Spleen (tissue), 11 donors: ENCODE measurements at regions not wholly inside any gene's neighbourhood (a gene's known extent, or its start where the extent isn't known, plus 50 kb on each side); places are given as distances from the start of the nearest gene placed in this dataset.

Experiments
- DNase-seq: peaks from one replicate; pipeline ENCODE4 v3.0.0-alpha.2; 2020
- H3K27ac ChIP-seq, 8 donors: fragments of 200-600 bp; sonication (generic) in 7 of 8; 1 replicate in 4 of 8; 2 replicates in 4 of 8; pipeline versions ENCODE4 v1.5.0 to v1.8.0; 2016 to 2021; ENCODE audit warnings: inconsistent platforms in 4 of 8, mild to moderate bottlenecking in 4 of 8, moderate library complexity in 1 of 8
- H3K27me3 ChIP-seq, 7 donors: fragments of 200-600 bp; sonication (generic) in 6 of 7; replicated peaks in 1 of 7; 1 replicate in 4 of 7; 2 replicates in 3 of 7; pipeline versions ENCODE4 v1.5.0 to v1.8.0; 2016 to 2021; ENCODE audit warnings: inconsistent platforms in 3 of 7, mild to moderate bottlenecking in 1 of 7
- H3K36me3 ChIP-seq, 6 donors: fragments of 200-600 bp; sonication (generic) in 5 of 6; 1 replicate in 4 of 6; 2 replicates in 2 of 6; pipeline versions ENCODE4 v1.5.0 to v1.8.0; 2016 to 2021; ENCODE audit warnings: inconsistent platforms in 2 of 6
- H3K4me1 ChIP-seq, 6 donors: fragments of 200-600 bp; sonication (generic) in 5 of 6; 1 replicate in 3 of 6; 2 replicates in 3 of 6; pipeline versions ENCODE4 v1.5.0 to v1.8.0; 2016 to 2021; ENCODE audit warnings: inconsistent platforms in 3 of 6
- H3K4me3 ChIP-seq, 8 donors: fragments of 200-600 bp; sonication (generic) in 7 of 8; 1 replicate in 4 of 8; 2 replicates in 4 of 8; pipeline versions ENCODE4 v1.5.0 to v1.8.0; 2016 to 2021; ENCODE audit warnings: inconsistent platforms in 4 of 8, mild to moderate bottlenecking in 4 of 8, moderate library complexity in 2 of 8
- H3K9me3 ChIP-seq, 8 donors: fragments of 200-600 bp; sonication (generic) in 7 of 8; 1 replicate in 4 of 8; 2 replicates in 4 of 8; pipeline versions ENCODE4 v1.5.0 to v1.8.0; 2016 to 2021; ENCODE audit warnings: inconsistent platforms in 4 of 8
- CTCF ChIP-seq, 11 experiments: fragments of 200-600 bp in 7 of 11; fragments of 450-650 bp in 4 of 11; sonication (generic) in 4 of 11; IDR thresholded peaks in 8 of 11; conservative IDR thresholded peaks in 3 of 11; 1 replicate in 7 of 11; 2 replicates in 4 of 11; pipeline versions ENCODE4 v1.4.0 to v1.8.0; 2016 to 2021; ENCODE audit warnings: antibody characterized with exemption in 11 of 11, inconsistent platforms in 4 of 11, mild to moderate bottlenecking in 1 of 11
- POLR2A ChIP-seq, 3 donors: fragments of 450-650 bp; IDR thresholded peaks; one replicate each; pipeline ENCODE4 v1.5.1; 2017; ENCODE audit warnings: antibody characterized with exemption in 3 of 3, mild to moderate bottlenecking in 1 of 3
- POLR2AphosphoS5 ChIP-seq, 3 donors: sonication (generic); formaldehyde crosslinking; IDR thresholded peaks; one replicate each; pipeline ENCODE4 v1.5.1; 2017; ENCODE audit warnings: antibody characterized with exemption in 3 of 3
- WGBS, 5 donors: extraction: QIAGEN DNeasy Blood & Tissue Kit in 3 of 5; methylation state at CpG; one replicate each; pipeline versions ENCODE4 v1.1.5 to v1.1.7; 2013 to 2018; 5-methylcytosine and 5-hydroxymethylcytosine counted together
- intact Hi-C: fragments of 100-400 bp; cut with DNase I; formaldehyde crosslinking; loops from one replicate; pipeline ENCODE4 v1.15.0; 2023; ENCODE audit warnings: low total_unique reads
- donor health status: healthy with polysubstance abuse.
- donor health status: DM: no; HTN: no; CAD: no; lungs with moderate emphysema.
- donor health status: DM: no; HTN: no; CAD: no.
- donor health status: Bipolar disorder and iron deficiency.
- donor health status: healthy.
- donor health status: DM: no; HTN: no; CAD: no.
- donor health status: DM: yes; HTN: yes; CAD: no.

DNA sequence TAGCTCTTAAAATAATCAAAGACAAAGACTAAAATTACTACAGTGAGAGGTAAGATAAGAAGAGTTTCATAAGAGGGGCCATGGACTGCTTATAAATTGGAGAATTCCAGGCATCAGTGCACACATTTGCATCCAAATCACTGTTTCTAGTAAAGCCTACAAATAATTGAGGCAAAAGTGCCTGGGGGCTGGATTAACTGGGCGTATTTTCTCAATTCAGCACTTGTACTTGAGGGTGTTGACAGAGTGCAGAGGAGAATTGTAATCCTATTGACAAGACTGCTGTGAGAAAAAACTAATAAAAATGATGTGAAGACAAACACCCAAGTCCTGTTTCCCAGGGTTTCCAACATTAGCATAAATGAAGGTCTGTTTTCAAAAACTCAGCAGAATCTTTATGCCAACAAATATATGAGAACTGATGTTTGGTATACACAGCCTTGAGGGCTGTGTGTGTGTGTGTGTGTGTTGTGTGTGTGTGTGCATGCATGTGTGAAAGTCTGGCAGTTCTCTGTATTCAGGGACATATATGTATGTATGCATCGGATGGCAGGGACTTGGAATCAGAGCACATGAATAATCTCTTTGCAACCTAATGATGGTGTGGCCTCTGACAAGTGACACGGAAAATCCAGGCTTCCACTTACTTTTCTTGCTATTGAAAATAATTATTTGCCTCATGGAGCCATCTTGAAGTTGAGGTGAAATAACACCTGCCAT lies 182.1 kb upstream of the CDC14C start:
- no peak for DNase-seq
- 72 to 85% (median 77%) methylated on average over 3 of the region's 3 CpGs for WGBS, 5 donors
- Histone ChIP-seq H3K36me3 (no peaks in the 10 kb centered on the region), H3K27me3 (no peaks in the 10 kb centered on the region), H3K4me3 (no peak overlapping the region), H3K4me1 (no peaks in the 10 kb centered on the region), H3K27ac (no peak overlapping the region), H3K9me3 (peaks cover 0 to 30% (median 23%) of the 10 kb centered on the region in 8 donors)
- intact Hi-C loops: no loop called here
- no peak for TF ChIP-seq CTCF (IDR thresholded peaks at IDR 0.05 in 8 of 11, conservative IDR thresholded peaks at IDR 0.05 in 3 of 11)
- TF ChIP-seq POLR2AphosphoS5 (IDR thresholded peaks at IDR 0.05): no peak
- no peak for TF ChIP-seq POLR2A (IDR thresholded peaks at IDR 0.05)

DNA sequence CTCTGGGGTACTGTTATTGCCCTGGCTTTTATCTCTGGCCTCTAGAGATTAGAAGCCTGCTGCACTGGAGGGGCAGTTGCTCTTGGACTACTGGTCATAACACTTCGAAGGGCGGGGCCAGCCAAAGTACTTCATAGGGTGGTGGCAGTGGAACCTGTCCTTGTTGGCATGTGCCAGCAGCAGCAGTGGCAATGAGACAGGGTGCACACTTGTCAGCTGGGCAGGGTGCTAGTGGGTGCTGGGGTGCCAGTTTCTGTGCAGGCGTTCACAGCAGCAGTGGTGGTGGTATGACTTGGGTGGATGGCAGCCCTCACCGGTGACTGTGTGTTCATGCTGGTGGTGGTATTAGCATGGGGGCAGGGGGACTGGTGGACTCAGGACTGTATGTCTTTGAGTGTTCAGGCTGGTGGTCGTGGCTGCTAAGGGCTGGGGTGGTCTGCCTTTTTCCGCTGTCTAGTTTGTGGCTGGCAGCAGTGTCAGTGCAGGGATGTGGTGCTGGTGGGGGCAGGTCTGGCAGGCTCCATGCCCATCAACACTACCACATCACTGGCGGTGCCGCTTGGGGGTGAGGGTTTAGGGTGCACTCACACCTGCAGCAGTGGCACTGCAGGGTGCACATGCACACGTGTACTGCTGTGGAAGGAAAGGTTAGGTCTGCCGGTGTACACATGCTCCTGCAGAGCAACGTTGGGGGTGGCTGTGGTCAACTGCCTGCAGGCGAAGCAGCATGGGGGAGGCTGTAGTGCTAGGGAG lies 176.1 kb upstream of the CDC14C start:
- no peak for TF ChIP-seq POLR2A (IDR thresholded peaks at IDR 0.05)
- TF ChIP-seq CTCF (IDR thresholded peaks at IDR 0.05 in 8 of 11, conservative IDR thresholded peaks at IDR 0.05 in 3 of 11): no peak
- no peak for TF ChIP-seq POLR2AphosphoS5 (IDR thresholded peaks at IDR 0.05)
- no peak overlapping the region for H3K27ac ChIP-seq
- intact Hi-C loops: no loop called here
- 83 to 92% (median 88%) methylated on average over 6 to 12 of the region's 12 CpGs for WGBS, 5 donors
- no peaks in the 10 kb centered on the region for H3K4me1 ChIP-seq
- H3K36me3 ChIP-seq: no peaks in the 10 kb centered on the region
- no peaks in the 10 kb centered on the region for H3K9me3 ChIP-seq
- no peak overlapping the region for H3K4me3 ChIP-seq
- H3K27me3 ChIP-seq: no peaks in the 10 kb centered on the region
- DNase-seq: no peak

GRCh38 chr7:48755061-48755555 lies 169.2 kb upstream of the CDC14C start:
- Histone ChIP-seq H3K4me3 (no peak overlapping the region), H3K9me3 (no peaks in the 10 kb centered on the region), H3K27ac (no peak overlapping the region), H3K4me1 (no peaks in the 10 kb centered on the region), H3K36me3 (no peaks in the 10 kb centered on the region), H3K27me3 (no peaks in the 10 kb centered on the region)
- intact Hi-C loops: no loop called here
- TF ChIP-seq POLR2AphosphoS5 (IDR thresholded peaks at IDR 0.05) (no peak), CTCF (IDR thresholded peaks at IDR 0.05 in 8 of 11, conservative IDR thresholded peaks at IDR 0.05 in 3 of 11) (no peak), POLR2A (IDR thresholded peaks at IDR 0.05) (no peak)
- no peak for DNase-seq
- 81 to 96% (median 86%) methylated on average over 3 of the region's 3 CpGs for WGBS, 5 donors

GRCh38 chr7:48759431-48760080 lies 164.8 kb upstream of the CDC14C start:
- no peak overlapping the region for H3K27ac ChIP-seq
- H3K36me3 ChIP-seq: no peaks in the 10 kb centered on the region
- no peak for DNase-seq
- H3K4me3 ChIP-seq: no peak overlapping the region
- TF ChIP-seq CTCF (IDR thresholded peaks at IDR 0.05 in 8 of 11, conservative IDR thresholded peaks at IDR 0.05 in 3 of 11): no peak
- no peak for TF ChIP-seq POLR2AphosphoS5 (IDR thresholded peaks at IDR 0.05)
- no peak for TF ChIP-seq POLR2A (IDR thresholded peaks at IDR 0.05)
- no peaks in the 10 kb centered on the region for H3K4me1 ChIP-seq
- WGBS, 5 donors: 41 to 75% (median 42%) methylated on average over 1 of the region's 1 CpG
- H3K9me3 ChIP-seq: peaks cover 0 to 3% (median 0%) of the 10 kb centered on the region in 8 donors
- intact Hi-C loops: no loop called here
- no peaks in the 10 kb centered on the region for H3K27me3 ChIP-seq
